DND-41 (cell line): ENCODE measurements at regions not wholly inside any gene's neighbourhood (a gene's known extent, or its start where the extent isn't known, plus 50 kb on each side); places are given as distances from the start of the nearest gene placed in this dataset.

Experiments
- ATAC-seq: fragments of 200-7000 bp; cut with Tn5 transposase; 3 replicates; pipeline ENCODE4 v1.9.1; 2021; ENCODE audit warnings: low read depth; ENCODE audit not compliant: insufficient read depth
- DNase-seq: peaks from one replicate; pipeline ENCODE4 v3.0.0-alpha.2; 2020
- H2AFZ ChIP-seq: 2 replicates; pipeline ENCODE4 v1.6.0; 2012; ENCODE audit warnings: low read depth, low read length
- H3K27ac ChIP-seq: 2 replicates; pipeline ENCODE4 v1.5.1; 2012; ENCODE audit warnings: low read length, inconsistent platforms
- H3K27me3 ChIP-seq: fragments of 200-600 bp; sonication (generic); 2 replicates; pipeline ENCODE4 v1.6.0; 2012; ENCODE audit warnings: low read length, mild to moderate bottlenecking, inconsistent platforms; ENCODE audit not compliant: insufficient read depth, poor library complexity
- H3K36me3 ChIP-seq: 2 replicates; pipeline ENCODE4 v1.5.1; 2012; ENCODE audit warnings: low read length, inconsistent platforms; ENCODE audit not compliant: insufficient read depth
- H3K4me1 ChIP-seq: 2 replicates; pipeline ENCODE4 v1.5.1; 2012; ENCODE audit warnings: mild to moderate bottlenecking, low read length; ENCODE audit not compliant: insufficient read depth
- H3K4me2 ChIP-seq: 2 replicates; pipeline ENCODE4 v1.6.0; 2012; ENCODE audit warnings: mild to moderate bottlenecking, moderate library complexity, low read length, inconsistent platforms; ENCODE audit not compliant: insufficient read depth
- H3K4me3 ChIP-seq, 2 experiments: fragments of 200-600 bp in 1 of 2; shearing (Covaris generic) in 1 of 2; 2 replicates each; pipeline ENCODE4 v1.5.1; 2012 to 2016; ENCODE audit warnings: inconsistent platforms in 2 of 2, low read length in 2 of 2, mild to moderate bottlenecking in 2 of 2, low read depth in 1 of 2, moderate library complexity in 1 of 2
- H3K79me2 ChIP-seq: 2 replicates; pipeline ENCODE4 v1.6.0; 2012; ENCODE audit warnings: low read length, inconsistent platforms; ENCODE audit not compliant: insufficient read depth
- H3K9ac ChIP-seq: 2 replicates; pipeline ENCODE4 v1.6.0; 2012; ENCODE audit warnings: low read depth, mild to moderate bottlenecking, inconsistent platforms, low read length, moderate library complexity
- H3K9me3 ChIP-seq: 2 replicates; pipeline ENCODE4 v1.5.1; 2012; ENCODE audit warnings: low read length, moderate library complexity, mild to moderate bottlenecking, inconsistent platforms; ENCODE audit not compliant: insufficient read depth, severe bottlenecking
- H4K20me1 ChIP-seq: 2 replicates; pipeline ENCODE4 v1.6.0; 2012; ENCODE audit warnings: low read length; ENCODE audit not compliant: insufficient read depth
- EZH2 ChIP-seq: IDR thresholded peaks from 3 replicates; pipeline ENCODE4 v1.6.1; 2012; ENCODE audit warnings: borderline replicate concordance, low read depth, mild to moderate bottlenecking, moderate library complexity, low read length, inconsistent platforms; ENCODE audit not compliant: severe bottlenecking
- TF ChIP-seq, protein P1 (sequence below): IDR thresholded peaks from 2 replicates; pipeline ENCODE4 v1.5.1; 2012; ENCODE audit warnings: borderline replicate concordance, low read length, moderate library complexity, mild to moderate bottlenecking; ENCODE audit not compliant: poor library complexity, severe bottlenecking; ENCODE audit errors: extremely low read depth

- ATAC-seq = no peak
These were observed 624.4 kb downstream of the NCAM2 start for GRCh38 chr21:21622460-21623234.

GRCh38 chr21:21624674-21625073 is 626.5 kb downstream of the NCAM2 start:
- Histone ChIP-seq H3K79me2 (no peaks in the 10 kb centered on the region), H4K20me1 (no peaks in the 10 kb centered on the region), H3K27ac (no peak overlapping the region), H2AFZ (no peak overlapping the region), H3K9me3 (no peaks in the 10 kb centered on the region), H3K36me3 (no peaks in the 10 kb centered on the region), H3K4me2 (no peak overlapping the region), H3K9ac (no peak overlapping the region), H3K4me1 (no peaks in the 10 kb centered on the region), H3K27me3 (no peaks in the 10 kb centered on the region), H3K4me3 (no peak overlapping the region)
- no peak for TF ChIP-seq EZH2
- TF ChIP-seq, protein P1, sequence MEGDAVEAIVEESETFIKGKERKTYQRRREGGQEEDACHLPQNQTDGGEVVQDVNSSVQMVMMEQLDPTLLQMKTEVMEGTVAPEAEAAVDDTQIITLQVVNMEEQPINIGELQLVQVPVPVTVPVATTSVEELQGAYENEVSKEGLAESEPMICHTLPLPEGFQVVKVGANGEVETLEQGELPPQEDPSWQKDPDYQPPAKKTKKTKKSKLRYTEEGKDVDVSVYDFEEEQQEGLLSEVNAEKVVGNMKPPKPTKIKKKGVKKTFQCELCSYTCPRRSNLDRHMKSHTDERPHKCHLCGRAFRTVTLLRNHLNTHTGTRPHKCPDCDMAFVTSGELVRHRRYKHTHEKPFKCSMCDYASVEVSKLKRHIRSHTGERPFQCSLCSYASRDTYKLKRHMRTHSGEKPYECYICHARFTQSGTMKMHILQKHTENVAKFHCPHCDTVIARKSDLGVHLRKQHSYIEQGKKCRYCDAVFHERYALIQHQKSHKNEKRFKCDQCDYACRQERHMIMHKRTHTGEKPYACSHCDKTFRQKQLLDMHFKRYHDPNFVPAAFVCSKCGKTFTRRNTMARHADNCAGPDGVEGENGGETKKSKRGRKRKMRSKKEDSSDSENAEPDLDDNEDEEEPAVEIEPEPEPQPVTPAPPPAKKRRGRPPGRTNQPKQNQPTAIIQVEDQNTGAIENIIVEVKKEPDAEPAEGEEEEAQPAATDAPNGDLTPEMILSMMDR = no peak
- no peak for ATAC-seq
- no peak for DNase-seq

More at GRCh38 chr21:21622460-21623234, 624.4 kb downstream of the NCAM2 start:
- Histone ChIP-seq H3K36me3 (no peaks in the 10 kb centered on the region), H4K20me1 (no peaks in the 10 kb centered on the region), H3K27ac (no peak overlapping the region), H3K9ac (no peak overlapping the region), H2AFZ (no peak overlapping the region), H3K9me3 (no peaks in the 10 kb centered on the region), H3K4me3 (no peak overlapping the region), H3K79me2 (no peaks in the 10 kb centered on the region), H3K4me2 (no peak overlapping the region), H3K27me3 (no peaks in the 10 kb centered on the region), H3K4me1 (no peaks in the 10 kb centered on the region)
- TF ChIP-seq, protein P1 = no peak
- TF ChIP-seq EZH2 = no peak
- no peak for DNase-seq

DNA sequence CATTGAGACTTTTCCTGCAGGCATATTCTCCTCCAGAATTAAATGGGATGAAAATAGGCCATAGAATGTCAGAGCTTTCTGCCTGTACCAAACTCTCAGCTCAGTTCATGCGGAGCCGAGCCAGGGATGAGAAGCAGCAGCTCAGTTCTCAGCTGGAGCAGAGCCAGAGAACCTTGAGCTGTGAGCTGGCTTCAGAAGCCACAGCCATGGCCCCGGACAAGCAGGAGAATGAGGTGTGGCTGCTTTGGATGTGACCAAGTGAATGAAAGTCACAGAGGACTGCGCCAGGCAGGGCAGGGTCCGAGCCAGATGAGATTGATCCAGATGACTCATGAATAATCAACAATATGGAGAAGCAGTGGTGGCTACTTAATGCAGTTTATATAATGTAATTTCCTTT is 633.8 kb downstream of the NCAM2 start:
- Histone ChIP-seq H3K9me3 (peaks cover 8% of the 10 kb centered on the region), H2AFZ (no peak overlapping the region), H3K4me2 (no peak overlapping the region), H3K36me3 (no peaks in the 10 kb centered on the region), H3K9ac (no peak overlapping the region), H3K4me3 (no peak overlapping the region), H4K20me1 (no peaks in the 10 kb centered on the region), H3K79me2 (no peaks in the 10 kb centered on the region), H3K27me3 (no peaks in the 10 kb centered on the region), H3K4me1 (no peaks in the 10 kb centered on the region), H3K27ac (no peak overlapping the region)
- TF ChIP-seq EZH2 = no peak
- TF ChIP-seq, protein P1 = no peak
- ATAC-seq = no peak
- no peak for DNase-seq
